PC-3 (cell line): ENCODE measurements at regions not wholly inside any gene's neighbourhood (a gene's known extent, or its start where the extent isn't known, plus 50 kb on each side); places are given as distances from the start of the nearest gene placed in this dataset.
A peak's percentile ranks its signal among the peaks of the same experiment; 100 is the strongest.

Source experiments
- ATAC-seq: fragments of 200-7000 bp; cut with Tn5 transposase; 2 replicates; pipeline ENCODE4 v1.9.1; 2020; ENCODE audit warnings: mild to moderate bottlenecking, moderate library complexity
- BruUV-seq: library from RNA; stranded (reverse); fragments of 400-500 nt; replicated peaks from 2 replicates; lab custom pipeline; 2021; lab: Mats Ljungman, UMichigan
- CTCF ChIA-PET: fragments of 300-600 bp; sonication (Branson Sonifier 250); formaldehyde crosslinking; loops from one replicate; lab custom pipeline; 2022; ENCODE audit warnings: antibody characterized with exemption; lab: Charles Lee
- POLR2A ChIA-PET: fragments of 300-600 bp; sonication (Branson Sonifier 250); formaldehyde crosslinking; loops from one replicate; lab custom pipeline; 2022; ENCODE audit warnings: antibody characterized with exemption; ENCODE audit not compliant: unreplicated experiment; lab: Charles Lee
- DNase-seq: peaks from one replicate; pipeline ENCODE4 v3.0.0-alpha.2; 2015
- H2AFZ ChIP-seq: fragments of 300-600 bp; sonication (generic); 2 replicates; pipeline ENCODE4 v1.6.0; 2016; ENCODE audit warnings: antibody characterized with exemption, low read length
- H3F3A ChIP-seq: fragments of 300-600 bp; sonication (generic); one replicate; pipeline ENCODE4 v1.6.0; 2017; ENCODE audit warnings: antibody characterized with exemption, low read length, control low read depth, mild to moderate bottlenecking; ENCODE audit not compliant: unreplicated experiment
- H3K27ac ChIP-seq: fragments of 300-600 bp; sonication (generic); 2 replicates; pipeline ENCODE4 v1.5.1; 2016; ENCODE audit warnings: mild to moderate bottlenecking, low read length
- H3K27me3 ChIP-seq: fragments of 300-600 bp; sonication (generic); 2 replicates; pipeline ENCODE4 v1.6.1; 2016; ENCODE audit warnings: low read length, mixed read lengths
- H3K36me3 ChIP-seq: fragments of 300-600 bp; sonication (generic); 2 replicates; pipeline ENCODE4 v1.6.1; 2016; ENCODE audit warnings: low read depth, mixed run types, low read length, mixed read lengths
- H3K4me1 ChIP-seq: fragments of 300-600 bp; sonication (generic); 2 replicates; pipeline ENCODE4 v1.5.1; 2016; ENCODE audit warnings: low read length; ENCODE audit not compliant: insufficient read depth
- H3K4me2 ChIP-seq: fragments of 300-600 bp; sonication (generic); 2 replicates; pipeline ENCODE4 v1.6.0; 2016; ENCODE audit warnings: low read length
- H3K4me3 ChIP-seq: fragments of 300-600 bp; sonication (generic); 2 replicates; pipeline ENCODE4 v1.5.1; 2016; ENCODE audit warnings: mild to moderate bottlenecking, low read length, mixed read lengths
- H3K79me2 ChIP-seq: fragments of 300-600 bp; sonication (generic); 2 replicates; pipeline ENCODE4 v1.6.1; 2017; ENCODE audit warnings: low read length, mixed read lengths
- H3K9ac ChIP-seq: fragments of 300-600 bp; sonication (generic); 2 replicates; pipeline ENCODE4 v1.6.0; 2016; ENCODE audit warnings: mild to moderate bottlenecking, low read length
- H3K9me2 ChIP-seq: fragments of 300-600 bp; sonication (generic); replicated peaks from 2 replicates; pipeline ENCODE4 v1.6.1; 2016; ENCODE audit warnings: mixed run types, low read length, mixed read lengths
- H3K9me3 ChIP-seq: fragments of 300-600 bp; sonication (generic); 2 replicates; pipeline ENCODE4 v1.6.1; 2016; ENCODE audit warnings: low read length, mixed read lengths
- H4K20me1 ChIP-seq: fragments of 300-600 bp; sonication (generic); 2 replicates; pipeline ENCODE4 v1.6.1; 2016; ENCODE audit warnings: low read length, mixed read lengths
- CTCF ChIP-seq: fragments of 300-600 bp; sonication (generic); conservative IDR thresholded peaks from 2 replicates; pipeline ENCODE4 v1.5.1; 2017; ENCODE audit warnings: antibody characterized with exemption, low read depth, mild to moderate bottlenecking, low read length
- EZH2 ChIP-seq: fragments of 300-600 bp; sonication (generic); IDR thresholded peaks from one replicate; pipeline ENCODE4 v1.6.1; 2017; ENCODE audit warnings: antibody characterized with exemption, mild to moderate bottlenecking, low read length; ENCODE audit not compliant: unreplicated experiment
- EZH2phosphoT487 ChIP-seq: fragments of 300-600 bp; sonication (generic); IDR thresholded peaks from 2 replicates; pipeline ENCODE4 v1.6.1; 2018; ENCODE audit warnings: mild to moderate bottlenecking, antibody characterized with exemption, low read length, borderline replicate concordance
- intact Hi-C: fragments of 100-400 bp; cut with micrococcal nuclease; formaldehyde crosslinking; loops from 2 replicates; pipeline ENCODE4 v1.9.0; 2023

DNA sequence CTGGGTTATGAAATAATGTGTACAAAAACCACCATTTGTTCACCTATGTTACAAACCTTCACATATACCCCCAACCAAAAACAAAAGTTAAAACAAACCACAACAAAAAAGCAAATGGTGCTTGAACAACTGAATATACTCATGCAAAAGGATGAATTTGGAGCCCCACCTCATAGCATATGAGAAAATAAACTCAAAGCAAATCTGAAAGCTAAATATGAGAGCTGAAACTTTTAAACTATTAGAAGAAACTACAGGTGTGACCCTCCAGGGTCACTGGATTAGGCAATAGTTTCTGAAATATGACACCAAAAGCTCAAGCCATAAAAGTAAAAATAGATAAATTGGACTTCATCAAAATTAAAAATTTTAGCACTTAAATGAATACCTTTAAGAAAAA lies 215.5 kb upstream of the CHRM3 start:
- DNase-seq (no peak), ATAC-seq (no peak)
- no TSS peak for BruUV-seq
- peaks cover 16% of the 10 kb centered on the region for H3K4me1 ChIP-seq
- H3K27me3 ChIP-seq: no peaks in the 10 kb centered on the region
- no peaks in the 10 kb centered on the region; the same call in 1 of the 2 replicates for H3K9me3 ChIP-seq
- no peaks in the 10 kb centered on the region for H3K9me2 ChIP-seq
- ChIA-PET POLR2A (no interaction called here), CTCF (no interaction called here)
- H3K9ac ChIP-seq: no peak overlapping the region
- no peak overlapping the region for H3K27ac ChIP-seq
- no peak overlapping the region for H2AFZ ChIP-seq
- no peak overlapping the region for H3K4me3 ChIP-seq
- peaks cover 7% of the 10 kb centered on the region for H3F3A ChIP-seq
- no peak for TF ChIP-seq EZH2
- TF ChIP-seq EZH2phosphoT487: no peak
- TF ChIP-seq CTCF: no peak
- H4K20me1 ChIP-seq: no peaks in the 10 kb centered on the region
- intact Hi-C loops: no loop called here
- no peaks in the 10 kb centered on the region for H3K36me3 ChIP-seq
- H3K4me2 ChIP-seq: no peak overlapping the region
- H3K79me2 ChIP-seq: no peaks in the 10 kb centered on the region

GRCh38 chr1:239169276-239169675 lies 217.1 kb upstream of the CHRM3 start:
- H3K9me2 ChIP-seq: no peaks in the 10 kb centered on the region
- H3K4me2 ChIP-seq: peak overlapping the region; percentile 50
- no peaks in the 10 kb centered on the region for H3K36me3 ChIP-seq
- intact Hi-C loops: loop anchor here (1.0 to 10.0 kb wide), 3 partner anchors 81 to 216 kb away; partner anchors contain the start of gene CHRM3
- ChIA-PET POLR2A (interaction anchor here (0.5 to 0.6 kb wide), 4 partner anchors 14 to 645 kb away, joined by 3 to 6 read pairs (median 4); partner anchors contain the start of gene CHRM3), CTCF (interaction anchor here (0.6 kb wide), 1 partner anchor 1376 kb away, joined by 3 read pairs; no protein-coding TSS in a partner anchor)
- peaks cover 23% of the 10 kb centered on the region for H3K4me1 ChIP-seq
- no peak for TF ChIP-seq EZH2
- no peak for TF ChIP-seq CTCF
- no peak for TF ChIP-seq EZH2phosphoT487
- no peaks in the 10 kb centered on the region for H4K20me1 ChIP-seq
- ATAC-seq: peak; percentile 89
- no peak overlapping the region for H2AFZ ChIP-seq
- H3K79me2 ChIP-seq: no peaks in the 10 kb centered on the region
- peaks cover 7% of the 10 kb centered on the region for H3F3A ChIP-seq
- no peaks in the 10 kb centered on the region for H3K27me3 ChIP-seq
- H3K9ac ChIP-seq: no peak overlapping the region
- H3K4me3 ChIP-seq: no peak overlapping the region
- peak overlapping the region; percentile 71 for H3K27ac ChIP-seq
- peak; percentile 97 for DNase-seq
- no peaks in the 10 kb centered on the region; the same call in 1 of the 2 replicates for H3K9me3 ChIP-seq
- no TSS peak for BruUV-seq

GRCh38 chr1:239164451-239165180 lies 221.8 kb upstream of the CHRM3 start:
- ChIA-PET POLR2A (interaction anchor here (0.6 kb wide), 1 partner anchor 184 kb away, joined by 6 read pairs; no protein-coding TSS in a partner anchor), CTCF (no interaction called here)
- no peak overlapping the region for H3K9ac ChIP-seq
- H3K27ac ChIP-seq: peak overlapping the region; percentile 38
- no peaks in the 10 kb centered on the region for H4K20me1 ChIP-seq
- BruUV-seq: no TSS peak
- ATAC-seq (peak; percentile 46), DNase-seq (peak; percentile 97)
- no peaks in the 10 kb centered on the region for H3K36me3 ChIP-seq
- no peaks in the 10 kb centered on the region for H3K79me2 ChIP-seq
- no peak overlapping the region for H3K4me3 ChIP-seq
- peaks cover 26% of the 10 kb centered on the region for H3K4me1 ChIP-seq
- H3K9me3 ChIP-seq: no peaks in the 10 kb centered on the region; the same call in 1 of the 2 replicates
- H3K4me2 ChIP-seq: no peak overlapping the region
- intact Hi-C loops: loop anchor here (5.0 to 10.0 kb wide), 2 partner anchors 202 to 220 kb away; partner anchors contain the start of gene CHRM3
- TF ChIP-seq CTCF (no peak), EZH2phosphoT487 (no peak), EZH2 (no peak)
- no peaks in the 10 kb centered on the region for H3K9me2 ChIP-seq
- no peak overlapping the region for H2AFZ ChIP-seq
- peaks cover 4% of the 10 kb centered on the region for H3F3A ChIP-seq
- no peaks in the 10 kb centered on the region for H3K27me3 ChIP-seq
